Right ventricle myocardium superior (tissue), 1 donor: ENCODE measurements at regions not wholly inside any gene's neighbourhood (a gene's known extent, or its start where the extent isn't known, plus 50 kb on each side); places are given as distances from the start of the nearest gene placed in this dataset.
"Not testable (repeated sequence)": the region's sequence is repeated elsewhere in the genome, so short reads cannot be mapped to it uniquely, and the experiment has no call there.

ENCODE experiments used
- ATAC-seq: fragments of 200-7000 bp; cut with Tn5 transposase; one replicate; pipeline ENCODE4 v1.9.1; 2020; ENCODE audit warnings: mild to moderate bottlenecking; ENCODE audit not compliant: poor library complexity
- DNase-seq: peaks from one replicate; pipeline ENCODE4 v3.0.0-alpha.2; 2020
- intact Hi-C: fragments of 100-400 bp; cut with DNase I; formaldehyde crosslinking; loops from one replicate; pipeline ENCODE4 v1.11.2; 2022
- donor health status: DM: no; HTN: yes; CAD: no; lungs with severe emphysema.

DNA sequence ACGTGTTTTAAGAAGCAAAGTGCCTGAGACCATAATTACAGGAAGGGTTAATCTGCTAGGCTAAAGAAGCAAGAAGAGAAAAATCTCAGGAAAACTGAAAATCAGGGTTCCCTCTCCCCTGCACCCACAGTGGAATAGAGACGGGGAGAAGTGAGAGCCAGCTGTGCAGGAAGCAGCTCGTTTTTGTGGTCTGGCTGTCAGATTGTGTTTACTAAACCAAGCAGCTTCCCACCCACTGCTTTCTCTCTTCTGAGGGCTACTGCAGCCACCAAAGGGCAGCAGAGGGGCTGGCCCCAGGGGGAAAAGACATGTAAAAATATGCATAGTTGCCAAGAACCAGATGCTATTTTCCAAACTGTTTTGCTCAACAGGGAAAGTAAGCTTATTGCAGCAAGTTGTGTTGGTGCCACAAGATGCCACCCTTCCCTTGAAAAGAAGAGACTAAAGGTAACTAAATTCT is 72.6 kb upstream of the THUMPD2 start:
- intact Hi-C loops, result no loop called here
- no peak for ATAC-seq
- no peak for DNase-seq

- intact Hi-C loops, result no loop called here
- no peak for DNase-seq
- ATAC-seq, result no peak
Observed at GRCh38 chr2:39851251-39851650, 72.2 kb upstream of the THUMPD2 start.

- no peak for DNase-seq
- no peak for ATAC-seq
- intact Hi-C loops, result no loop called here
Observed at GRCh38 chr2:39849982-39850526, 71.0 kb upstream of the THUMPD2 start.

GRCh38 chr2:39849064-39849463 is 70.0 kb upstream of the THUMPD2 start:
- no peak for DNase-seq

DNA sequence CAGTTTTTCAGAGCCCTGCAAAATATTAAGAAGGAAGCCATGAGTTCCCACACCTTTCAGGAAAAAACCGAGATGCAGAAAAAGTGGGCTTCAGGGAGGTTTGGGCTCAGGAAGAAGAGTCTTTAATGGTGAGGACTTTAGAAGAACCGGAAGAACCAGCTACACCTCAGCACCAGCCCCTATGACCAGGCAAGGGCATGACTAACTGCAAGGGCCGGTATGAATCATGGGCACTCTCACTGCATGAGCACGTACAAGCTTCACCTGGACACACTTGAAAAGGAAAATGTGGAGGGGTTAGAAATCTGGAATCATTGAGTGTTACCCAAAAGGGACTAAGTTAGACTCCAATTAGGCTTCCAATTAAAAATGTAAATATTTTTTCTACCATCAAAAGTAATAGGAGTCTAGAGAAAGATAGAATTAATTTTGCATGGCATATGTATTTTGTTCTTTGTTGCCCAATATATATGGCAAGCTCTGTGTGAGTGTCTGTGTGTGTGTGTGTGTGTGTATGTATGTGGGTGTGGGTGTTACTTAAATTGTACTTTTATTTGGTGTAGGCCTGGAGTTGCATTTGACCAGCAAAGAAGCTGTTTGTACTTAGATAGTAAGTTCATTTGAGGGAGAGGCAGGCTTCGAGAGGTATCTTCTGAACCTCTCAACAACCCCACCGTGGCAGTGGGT is 66.5 kb upstream of the THUMPD2 start:
- intact Hi-C loops, result no loop called here
- DNase-seq (no peak), ATAC-seq (no peak)

More at GRCh38 chr2:39849064-39849463, 70.0 kb upstream of the THUMPD2 start:
- intact Hi-C loops, result no loop called here
- ATAC-seq, result no peak

GRCh38 chr2:39839261-39839848 is 60.3 kb upstream of the THUMPD2 start:
- intact Hi-C loops, result no loop called here
- DNase-seq (no peak), ATAC-seq (no peak)

DNA sequence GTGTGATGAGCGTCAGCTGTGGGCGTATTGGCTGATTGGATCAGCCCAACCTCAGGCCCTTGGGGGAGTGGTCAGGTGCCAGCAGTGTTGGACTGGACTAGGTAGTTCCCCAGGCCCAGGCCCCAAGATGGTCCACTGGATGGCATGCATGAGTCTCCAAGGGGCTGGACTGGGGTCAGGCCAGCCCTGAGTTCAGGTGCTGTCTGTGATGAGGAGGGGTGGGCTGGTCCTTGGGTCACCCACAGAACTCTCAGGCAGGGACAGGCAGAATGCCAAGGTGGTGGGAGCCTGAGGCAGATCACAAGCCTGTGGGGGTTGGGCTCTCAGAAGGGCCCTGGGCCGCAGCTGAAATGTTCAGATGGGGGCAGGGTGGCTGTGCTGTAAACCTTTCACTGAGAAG is 59.5 kb upstream of the THUMPD2 start:
- DNase-seq (no peak), ATAC-seq (no peak)
- intact Hi-C loops, result no loop called here

DNA sequence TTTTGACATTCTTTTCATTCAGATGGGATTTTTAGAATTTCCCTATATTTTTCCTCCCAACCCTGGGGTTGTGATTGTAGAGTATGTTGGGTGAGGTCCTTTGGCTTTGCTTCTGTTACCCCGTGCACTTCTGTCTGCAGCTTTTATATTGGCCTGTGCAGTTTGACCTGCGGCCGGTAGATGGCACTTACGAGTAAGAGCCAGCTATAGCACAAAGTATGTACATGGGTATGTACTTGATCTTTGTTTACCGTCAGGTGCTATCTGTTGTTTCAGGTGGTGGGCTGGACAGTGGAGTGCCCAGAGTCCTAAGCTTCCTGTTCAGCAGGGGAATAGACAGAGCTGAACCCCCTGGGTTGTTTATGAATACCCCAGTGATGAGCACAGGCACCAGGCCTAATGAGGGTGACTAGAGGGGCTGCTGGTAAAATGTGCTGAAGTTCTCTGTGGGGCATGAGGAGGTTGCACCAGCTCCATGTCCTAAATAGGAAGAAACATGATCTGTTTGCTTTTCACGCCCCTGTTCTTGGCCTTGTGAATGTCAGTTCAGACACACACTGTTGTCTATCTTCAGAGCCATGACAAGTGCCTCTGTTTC is 58.9 kb upstream of the THUMPD2 start:
- ATAC-seq (peak; percentile 62), DNase-seq (peak; percentile 41)
- intact Hi-C loops, result no loop called here

- ATAC-seq (no peak), DNase-seq (no peak)
- intact Hi-C loops, result no loop called here
Observed at GRCh38 chr2:39836638-39837037, 57.6 kb upstream of the THUMPD2 start.

- ATAC-seq (no peak), DNase-seq (no peak)
- intact Hi-C loops, result no loop called here
Observed at GRCh38 chr2:39834426-39834825, 55.4 kb upstream of the THUMPD2 start.

DNA sequence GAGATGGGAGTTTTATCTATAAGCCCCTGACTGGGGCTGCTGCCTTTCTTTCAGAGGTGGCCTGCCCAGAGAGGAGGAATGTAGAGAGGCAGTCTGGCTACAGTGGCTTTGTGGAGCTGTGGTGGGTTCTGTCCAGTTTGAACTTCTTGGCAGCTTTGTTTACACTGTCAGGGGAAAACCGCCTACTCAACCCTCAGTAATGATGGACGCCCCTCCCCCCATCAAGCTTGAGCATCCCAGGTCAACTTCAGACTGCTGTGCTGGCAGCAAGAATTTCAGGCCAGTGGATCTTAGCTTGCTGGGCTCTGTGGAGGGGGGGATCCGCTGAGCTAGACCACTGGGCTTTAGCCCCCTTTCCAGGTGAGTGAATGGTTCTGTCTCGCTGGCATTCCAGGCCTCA is 51.6 kb upstream of the THUMPD2 start:
- not testable (repeated sequence) for ATAC-seq

More for the DNA sequence above, 51.6 kb upstream of the THUMPD2 start:
- DNase-seq, intact Hi-C loops: not testable (repeated sequence)
